HEK293T (cell line): ENCODE measurements at regions not wholly inside any gene's neighbourhood (a gene's known extent, or its start where the extent isn't known, plus 50 kb on each side); places are given as distances from the start of the nearest gene placed in this dataset.

Source experiments
- CTCF ChIA-PET: fragments of 350-600 bp; formaldehyde crosslinking; extraction: SDS; loops from one replicate; lab custom pipeline; 2021; ENCODE audit warnings: antibody characterized with exemption, inconsistent platforms; lab: Yijun Ruan, JAX
- POLR2A ChIA-PET: fragments of 350-600 bp; formaldehyde crosslinking; extraction: SDS; loops from one replicate; lab custom pipeline; 2020; ENCODE audit warnings: antibody characterized with exemption, inconsistent platforms; lab: Yijun Ruan, JAX
- DNase-seq: peaks from one replicate; pipeline ENCODE4 v3.0.0; 2012; ENCODE audit warnings: mixed read lengths; ENCODE audit errors: extremely low spot score
- ARNT ChIP-seq: fragments of 450-650 bp; IDR thresholded peaks from 2 replicates; pipeline ENCODE4 v1.6.1; 2017; ENCODE audit warnings: mild to moderate bottlenecking
- BHLHE40 ChIP-seq: fragments of 450-650 bp; IDR thresholded peaks from 2 replicates; pipeline ENCODE4 v1.6.1; 2016; ENCODE audit warnings: mild to moderate bottlenecking, moderate library complexity, borderline replicate concordance
- CTBP1 ChIP-seq: fragments of 450-650 bp; IDR thresholded peaks from 2 replicates; pipeline ENCODE4 v1.6.1; 2016; ENCODE audit warnings: borderline replicate concordance
- ELF4 ChIP-seq: fragments of 450-650 bp; IDR thresholded peaks from 2 replicates; pipeline ENCODE4 v1.6.1; 2017; ENCODE audit warnings: antibody characterized with exemption
- FOXA1 ChIP-seq: fragments of 450-650 bp; IDR thresholded peaks from 2 replicates; pipeline ENCODE4 v1.6.1; 2016; ENCODE audit warnings: mild to moderate bottlenecking
- FOXK2 ChIP-seq: fragments of 450-650 bp; IDR thresholded peaks from 2 replicates; pipeline ENCODE4 v1.6.1; 2016; ENCODE audit warnings: mild to moderate bottlenecking
- FOXM1 ChIP-seq: fragments of 450-650 bp; IDR thresholded peaks from 2 replicates; pipeline ENCODE4 v1.6.1; 2017; ENCODE audit warnings: mild to moderate bottlenecking, borderline replicate concordance
- HDGF ChIP-seq: fragments of 450-650 bp; IDR thresholded peaks from 2 replicates; pipeline ENCODE4 v1.6.1; 2017; ENCODE audit warnings: antibody characterized with exemption, borderline replicate concordance
- L3MBTL2 ChIP-seq: fragments of 450-650 bp; conservative IDR thresholded peaks from 2 replicates; pipeline ENCODE4 v1.6.1; 2016; ENCODE audit warnings: mild to moderate bottlenecking
- LEF1 ChIP-seq: fragments of 450-650 bp; IDR thresholded peaks from 2 replicates; pipeline ENCODE4 v1.6.1; 2017; ENCODE audit warnings: mild to moderate bottlenecking, borderline replicate concordance
- NFRKB ChIP-seq: fragments of 450-650 bp; IDR thresholded peaks from 2 replicates; pipeline ENCODE4 v1.6.1; 2016; ENCODE audit warnings: mild to moderate bottlenecking, moderate library complexity
- SP1 ChIP-seq: fragments of 450-650 bp; IDR thresholded peaks from 2 replicates; pipeline ENCODE4 v1.6.1; 2017
- SUZ12 ChIP-seq: fragments of 450-650 bp; IDR thresholded peaks from 2 replicates; pipeline ENCODE4 v1.6.1; 2016; ENCODE audit warnings: mild to moderate bottlenecking
- TARDBP ChIP-seq: fragments of 450-650 bp; IDR thresholded peaks from 2 replicates; pipeline ENCODE4 v1.6.1; 2016
- ZNF384 ChIP-seq: fragments of 450-650 bp; IDR thresholded peaks from 2 replicates; pipeline ENCODE4 v1.6.1; 2016
- TF ChIP-seq, protein P1 (sequence below): fragments of 450-650 bp; IDR thresholded peaks from 2 replicates; pipeline ENCODE4 v1.6.1; 2016

DNA sequence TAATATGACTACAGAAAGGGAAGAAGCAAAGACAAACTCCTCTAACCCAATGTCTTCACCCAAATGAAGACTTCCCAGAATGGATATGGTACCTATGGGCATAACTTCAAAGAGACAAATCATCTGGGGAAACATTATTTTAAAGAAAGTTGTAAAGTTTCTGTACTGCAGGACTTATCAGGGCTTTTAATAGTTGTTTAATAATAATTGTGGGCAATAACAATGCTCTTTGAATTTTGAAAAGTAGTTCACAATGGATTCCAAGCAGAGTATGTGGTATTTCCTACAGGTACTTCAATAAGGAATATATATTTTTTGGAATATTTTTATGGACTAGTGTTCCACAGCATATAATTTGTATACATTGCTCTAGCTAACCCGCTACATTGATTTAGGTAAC, 503.1 kb downstream of the MCTP2 start:
- POLR2A ChIA-PET, result no interaction called here
- DNase-seq, result no peak
- TF ChIP-seq SP1 (no peak), FOXK2 (no peak), FOXM1 (no peak), ZNF384 (no peak), CTBP1 (no peak), SUZ12 (no peak), HDGF (no peak), TARDBP (no peak), LEF1 (no peak), L3MBTL2 (no peak), FOXA1 (no peak), ELF4 (no peak), ARNT (no peak), NFRKB (no peak)
- TF ChIP-seq, protein P1, sequence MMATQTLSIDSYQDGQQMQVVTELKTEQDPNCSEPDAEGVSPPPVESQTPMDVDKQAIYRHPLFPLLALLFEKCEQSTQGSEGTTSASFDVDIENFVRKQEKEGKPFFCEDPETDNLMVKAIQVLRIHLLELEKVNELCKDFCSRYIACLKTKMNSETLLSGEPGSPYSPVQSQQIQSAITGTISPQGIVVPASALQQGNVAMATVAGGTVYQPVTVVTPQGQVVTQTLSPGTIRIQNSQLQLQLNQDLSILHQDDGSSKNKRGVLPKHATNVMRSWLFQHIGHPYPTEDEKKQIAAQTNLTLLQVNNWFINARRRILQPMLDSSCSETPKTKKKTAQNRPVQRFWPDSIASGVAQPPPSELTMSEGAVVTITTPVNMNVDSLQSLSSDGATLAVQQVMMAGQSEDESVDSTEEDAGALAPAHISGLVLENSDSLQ, result no peak
- CTCF ChIA-PET, result no interaction called here

DNA sequence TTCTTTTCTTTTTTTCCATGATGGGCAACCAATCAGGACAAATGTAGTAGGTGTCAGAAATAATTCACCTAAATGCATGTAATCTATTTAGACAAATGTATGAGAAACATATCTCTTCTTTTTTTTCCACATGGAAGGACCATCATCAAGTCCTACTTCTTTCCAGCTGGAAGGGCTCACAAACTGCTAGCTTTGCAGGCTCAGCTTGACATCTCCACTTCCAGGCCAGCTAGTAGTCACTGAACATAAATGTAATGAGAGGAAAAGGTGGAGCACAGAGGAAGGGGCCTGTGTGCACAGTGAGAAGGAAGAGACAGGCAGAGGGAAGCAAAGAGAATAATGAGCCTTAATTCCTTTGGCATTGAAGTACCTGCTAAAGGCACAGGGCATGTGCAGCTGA, 504.9 kb downstream of the MCTP2 start:
- DNase-seq, result no peak
- TF ChIP-seq CTBP1, result no peak
- no peak for TF ChIP-seq ELF4
- TF ChIP-seq FOXA1, result no peak
- no peak for TF ChIP-seq L3MBTL2
- no peak for TF ChIP-seq FOXK2
- TF ChIP-seq ZNF384, result no peak
- no peak for TF ChIP-seq HDGF
- TF ChIP-seq NFRKB, result no peak
- TF ChIP-seq SUZ12, result no peak
- TF ChIP-seq ARNT, result no peak
- TF ChIP-seq LEF1, result no peak
- no peak for TF ChIP-seq FOXM1
- TF ChIP-seq BHLHE40, result no peak
- TF ChIP-seq SP1, result no peak
- TF ChIP-seq, protein P1, result no peak
- TF ChIP-seq TARDBP, result no peak
- ChIA-PET CTCF (no interaction called here), POLR2A (no interaction called here)

DNA sequence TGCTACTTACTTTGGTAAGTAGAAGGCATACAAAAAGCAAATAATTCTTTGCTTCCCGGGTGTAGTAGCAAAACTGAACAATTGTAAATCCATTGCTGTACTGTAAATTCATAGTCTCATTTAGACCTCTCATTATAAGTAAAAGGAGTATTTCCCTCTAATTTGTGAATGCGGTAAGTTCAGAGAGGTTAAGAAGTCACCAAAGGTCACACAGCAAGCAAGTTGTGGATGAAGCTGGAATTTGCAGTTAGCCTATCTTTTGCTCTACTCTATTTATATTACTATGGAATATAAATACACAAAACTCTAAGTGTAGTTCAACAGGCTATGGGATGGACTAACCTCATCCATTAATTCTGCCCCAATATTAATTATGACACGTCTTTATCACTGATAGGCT, 508.3 kb downstream of the MCTP2 start:
- TF ChIP-seq ZNF384 (no peak), LEF1 (no peak), NFRKB (no peak), ARNT (no peak), CTBP1 (no peak), SUZ12 (no peak)
- ChIA-PET POLR2A (no interaction called here), CTCF (interaction anchor here (0.6 kb wide), 2 partner anchors 53 to 214 kb away, joined by 3 to 4 read pairs; no protein-coding TSS in a partner anchor)
- DNase-seq, result no peak

DNA sequence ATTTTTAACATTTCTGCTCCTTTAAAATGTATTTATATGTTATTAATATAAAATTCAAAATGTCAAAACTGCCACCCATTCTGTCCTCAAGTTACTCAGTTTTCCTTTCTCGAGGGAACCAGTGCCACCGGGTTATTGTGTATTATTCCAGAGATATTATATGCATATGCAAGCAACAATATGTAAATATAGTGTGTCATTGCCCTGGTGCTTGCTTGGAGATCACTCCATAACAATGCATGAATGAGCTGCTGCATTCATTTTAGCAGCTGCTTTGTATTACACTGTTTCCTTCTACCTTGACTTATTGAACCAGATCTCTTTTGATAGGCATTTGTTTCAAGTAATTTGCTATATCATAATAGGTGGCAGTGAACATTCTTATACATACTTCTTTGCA, 509.1 kb downstream of the MCTP2 start:
- no peak for TF ChIP-seq LEF1
- TF ChIP-seq SUZ12, result no peak
- no peak for TF ChIP-seq ZNF384
- TF ChIP-seq, protein P1, result no peak
- TF ChIP-seq FOXK2, result no peak
- no peak for TF ChIP-seq BHLHE40
- no peak for TF ChIP-seq CTBP1
- TF ChIP-seq FOXA1, result no peak
- no peak for TF ChIP-seq ARNT
- TF ChIP-seq L3MBTL2, result no peak
- TF ChIP-seq HDGF, result no peak
- no peak for TF ChIP-seq SP1
- no peak for TF ChIP-seq ELF4
- TF ChIP-seq NFRKB, result no peak
- no peak for TF ChIP-seq FOXM1
- no peak for TF ChIP-seq TARDBP
- POLR2A ChIA-PET, result no interaction called here
- DNase-seq, result no peak
- CTCF ChIA-PET, result no interaction called here

DNA sequence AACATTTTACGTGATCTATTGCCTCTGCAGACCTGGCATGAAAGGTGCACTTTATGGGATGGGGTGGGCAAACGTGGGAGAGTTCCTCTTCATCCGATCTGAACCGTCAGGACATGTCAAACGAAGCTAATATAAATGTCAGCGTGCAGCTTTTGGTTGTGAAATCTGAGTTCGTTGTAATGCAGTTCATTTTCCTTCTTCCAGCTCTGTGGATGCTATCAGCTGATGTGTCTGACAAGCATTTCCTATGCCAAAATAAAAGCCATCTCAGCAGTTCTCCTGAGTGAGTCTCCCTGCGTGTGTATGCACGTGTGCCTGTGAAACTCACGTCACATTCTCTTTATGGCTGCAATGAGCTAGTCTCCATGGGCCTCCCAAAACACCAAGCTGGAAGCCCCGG, 512.3 kb downstream of the MCTP2 start:
- TF ChIP-seq HDGF (no peak), TARDBP (no peak), FOXA1 (no peak), ZNF384 (no peak), FOXK2 (no peak), SUZ12 (no peak), LEF1 (no peak), FOXM1 (no peak), ELF4 (no peak), BHLHE40 (no peak)
- TF ChIP-seq, protein P1, result no peak
- ChIA-PET POLR2A (no interaction called here), CTCF (interaction anchor here (0.9 kb wide), 1 partner anchor 419 kb away, joined by 3 read pairs; no protein-coding TSS in a partner anchor)
- no peak for DNase-seq
